Superior temporal gyrus (tissue), 1 donor: ENCODE measurements at regions not wholly inside any gene's neighbourhood (a gene's known extent, or its start where the extent isn't known, plus 50 kb on each side); places are given as distances from the start of the nearest gene placed in this dataset.

Experiments
- DNase-seq: peaks from one replicate; pipeline ENCODE4 v3.0.0-alpha.2; 2016; ENCODE audit errors: extremely low spot score

- DNase-seq, result no peak
These were observed 800.5 kb downstream of the LRFN5 start for GRCh38 chr14:42407153-42407552.

- peak; percentile 41 for DNase-seq
These were observed 784.6 kb downstream of the LRFN5 start for GRCh38 chr14:42391146-42391834.

DNA sequence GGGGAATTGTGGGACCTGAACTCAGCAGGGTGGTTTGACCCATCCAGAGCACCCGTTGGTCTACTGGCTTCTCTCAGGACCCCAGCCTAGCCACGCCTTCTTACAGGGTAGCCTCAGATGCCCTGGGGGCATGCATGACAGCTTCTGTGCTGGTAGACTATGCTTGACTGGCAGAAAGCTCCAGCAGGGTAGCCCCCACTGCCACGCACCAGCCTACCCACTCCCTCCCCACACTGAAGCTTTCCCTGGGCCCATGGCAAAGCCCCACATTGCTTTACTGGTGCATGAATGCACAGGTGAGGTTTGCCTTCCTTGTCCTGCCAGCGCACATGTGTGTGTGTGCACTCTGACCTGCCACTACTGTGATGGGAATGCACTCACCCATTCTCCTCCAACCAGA, 772.2 kb downstream of the LRFN5 start:
- no peak for DNase-seq

DNA sequence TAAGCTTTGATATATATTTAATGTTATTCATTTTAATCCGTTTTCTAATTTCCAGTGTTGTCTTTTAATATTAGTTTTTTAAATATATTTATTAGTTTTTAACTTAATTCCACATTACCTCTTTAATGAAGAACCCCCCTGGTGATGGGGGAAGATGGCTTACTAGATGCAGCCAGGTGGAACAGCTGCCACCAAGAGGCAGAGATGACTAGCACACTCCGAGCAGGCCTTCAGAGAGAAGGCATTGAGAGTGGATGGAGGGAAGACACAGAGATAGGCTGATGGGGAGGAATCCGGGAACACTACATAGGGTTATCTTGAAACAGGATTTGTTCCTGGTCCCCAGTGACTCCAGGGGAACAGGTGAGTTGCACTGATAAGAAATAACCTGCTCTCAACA, 771.6 kb downstream of the LRFN5 start:
- DNase-seq, result no peak

GRCh38 chr14:42374332-42374731, 767.7 kb downstream of the LRFN5 start:
- no peak for DNase-seq

- no peak for DNase-seq
These were observed 763.4 kb downstream of the LRFN5 start for GRCh38 chr14:42370056-42370455.

- DNase-seq, result no peak
These were observed 761.6 kb downstream of the LRFN5 start for GRCh38 chr14:42368234-42368633.

- no peak for DNase-seq
These were observed 746.6 kb downstream of the LRFN5 start for GRCh38 chr14:42353315-42353714.

DNA sequence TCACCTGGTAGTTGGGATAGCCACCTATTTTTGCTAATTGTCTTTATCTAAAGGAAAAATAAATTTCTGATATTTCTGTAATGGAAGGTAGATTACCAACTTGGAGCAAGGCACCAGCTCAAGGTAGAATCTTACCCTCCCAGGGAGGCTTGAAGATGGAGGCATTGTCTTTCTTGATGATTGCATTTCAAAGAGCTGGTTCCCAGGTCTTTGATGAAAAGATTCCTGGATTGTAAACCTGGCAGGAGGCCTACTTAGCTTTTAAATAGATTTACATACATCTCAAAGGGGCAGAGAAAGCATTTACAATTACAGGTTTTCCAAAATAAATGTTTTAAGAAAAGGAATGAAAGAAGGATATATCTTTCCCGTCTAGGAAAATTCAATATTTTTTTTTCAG, 729.2 kb downstream of the LRFN5 start:
- no peak for DNase-seq

- DNase-seq, result no peak
These were observed 728.3 kb downstream of the LRFN5 start for GRCh38 chr14:42334931-42335330.

DNA sequence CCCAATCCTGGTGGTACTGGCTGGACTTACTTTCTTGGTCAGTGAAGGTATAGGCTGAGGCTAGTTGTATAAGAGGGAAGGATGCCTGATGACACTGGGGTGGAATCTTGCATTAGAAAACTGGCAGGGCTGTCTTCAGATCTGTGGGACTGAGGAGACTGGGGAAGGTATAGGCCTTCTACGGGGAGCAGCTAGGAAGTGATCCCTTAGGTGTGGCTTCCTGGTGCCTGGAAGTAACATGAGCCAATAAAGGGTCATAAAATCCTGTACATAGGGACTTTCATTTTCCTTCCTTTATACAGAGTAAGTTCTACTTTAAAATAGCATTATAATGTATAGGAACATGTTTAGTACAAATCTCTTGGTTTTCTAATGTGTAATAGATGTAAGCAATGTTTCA, 716.8 kb downstream of the LRFN5 start:
- no peak for DNase-seq

DNA sequence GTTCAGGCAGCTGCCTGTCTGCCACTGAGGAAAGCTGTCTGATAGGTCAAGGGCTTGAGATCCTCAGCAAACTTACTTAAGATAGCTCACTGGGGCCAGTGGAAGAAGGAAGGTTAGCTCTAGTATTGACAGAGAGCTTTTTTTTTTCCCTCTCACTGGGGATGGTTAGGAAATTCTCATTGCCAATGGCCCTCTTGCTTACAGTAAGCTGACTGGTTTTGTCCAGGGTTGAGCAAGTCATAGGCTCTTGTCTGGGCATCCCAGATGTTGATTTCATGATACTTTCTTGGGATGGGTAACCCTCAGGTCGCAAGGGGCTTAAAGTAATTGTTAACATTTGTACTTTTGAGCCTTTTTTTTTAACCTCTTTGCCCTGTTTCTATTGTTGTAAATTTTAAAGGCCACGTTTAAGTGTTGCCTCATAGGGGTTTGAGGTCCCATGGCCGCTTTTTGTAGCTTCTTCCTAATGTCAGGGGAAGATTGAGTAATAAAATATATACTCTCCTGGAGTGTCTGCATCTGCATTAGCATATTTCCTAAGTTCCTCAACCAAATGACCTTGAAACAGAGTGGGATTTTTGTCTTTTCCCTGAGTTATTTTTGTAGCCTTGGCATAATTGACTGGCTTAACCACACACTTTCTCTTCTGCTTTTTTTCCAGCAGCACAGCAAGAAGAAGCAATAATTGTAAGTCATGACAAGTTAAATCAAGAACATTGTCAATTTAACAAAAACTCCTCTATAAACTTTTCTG, 716.0 kb downstream of the LRFN5 start:
- no peak for DNase-seq

GRCh38 chr14:42319996-42320395, 713.3 kb downstream of the LRFN5 start:
- DNase-seq, result no peak

GRCh38 chr14:42316693-42317092, 710.0 kb downstream of the LRFN5 start:
- DNase-seq, result no peak

GRCh38 chr14:42311876-42312275, 705.2 kb downstream of the LRFN5 start:
- DNase-seq, result no peak

DNA sequence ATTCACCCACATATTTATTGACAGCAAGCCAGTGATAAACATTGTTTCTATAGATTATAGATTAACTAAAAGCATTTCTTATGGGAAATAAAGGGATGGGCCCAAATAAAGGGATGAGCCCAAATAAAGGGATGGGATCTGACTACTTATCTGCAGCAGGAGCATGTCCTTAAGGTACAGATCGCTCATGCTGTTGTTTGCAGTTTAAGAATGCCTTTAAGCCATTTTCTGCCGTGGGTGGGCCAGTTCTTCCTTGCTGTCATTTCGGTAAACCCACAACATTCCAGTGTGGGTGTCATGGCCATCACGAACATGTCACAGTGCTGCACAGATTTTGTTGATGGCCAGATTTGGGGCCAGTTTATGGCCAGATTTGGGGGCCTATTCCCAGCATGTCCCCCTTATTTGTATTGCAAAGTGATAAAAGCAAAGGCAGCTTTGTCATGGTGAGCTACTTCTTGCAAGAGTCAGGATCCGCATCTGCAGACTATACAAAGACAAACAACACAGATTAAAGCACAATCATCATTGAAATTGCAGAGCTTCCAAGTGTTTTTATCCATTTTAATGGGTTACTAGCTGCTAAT, 700.7 kb downstream of the LRFN5 start:
- no peak for DNase-seq

DNA sequence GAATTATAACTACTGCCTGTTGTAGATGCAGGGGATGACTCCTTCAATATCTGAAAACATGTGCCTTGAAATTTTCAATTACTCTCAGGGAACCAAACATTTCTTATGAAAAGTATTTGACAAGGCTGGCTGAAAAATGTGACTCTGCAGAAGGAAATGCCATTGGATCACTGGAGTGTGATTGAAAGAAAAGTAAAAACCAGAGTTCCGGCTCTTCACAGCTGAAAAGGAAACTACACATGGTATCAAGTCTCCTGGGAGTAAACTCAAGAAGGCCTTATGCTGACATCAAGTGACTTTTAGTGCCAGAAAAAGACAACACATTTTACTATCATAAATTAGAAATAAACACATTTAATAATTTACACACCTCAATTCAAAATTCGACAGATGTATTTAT, 693.0 kb downstream of the LRFN5 start:
- DNase-seq, result no peak

GRCh38 chr14:42293180-42293579, 686.5 kb downstream of the LRFN5 start:
- no peak for DNase-seq

DNA sequence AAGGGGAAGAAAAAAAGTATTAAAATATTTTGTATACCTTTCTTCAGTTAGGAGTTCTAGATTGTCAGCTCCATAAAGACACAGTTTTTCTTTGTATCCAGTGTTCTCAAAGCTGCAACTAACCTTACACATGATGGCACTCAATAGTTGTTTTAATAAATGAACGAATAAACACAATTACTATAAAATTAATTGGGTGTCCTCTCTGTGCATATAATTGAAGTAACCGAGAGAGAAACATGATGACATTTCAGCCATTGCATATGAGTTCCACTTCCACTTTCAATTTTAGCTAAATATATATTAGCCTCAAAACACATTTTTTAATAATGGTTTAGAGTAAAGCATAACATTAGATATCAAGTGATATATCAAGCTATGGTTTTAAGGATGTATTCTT, 671.2 kb downstream of the LRFN5 start:
- no peak for DNase-seq

GRCh38 chr14:42269234-42269633, 662.6 kb downstream of the LRFN5 start:
- DNase-seq, result no peak

DNA sequence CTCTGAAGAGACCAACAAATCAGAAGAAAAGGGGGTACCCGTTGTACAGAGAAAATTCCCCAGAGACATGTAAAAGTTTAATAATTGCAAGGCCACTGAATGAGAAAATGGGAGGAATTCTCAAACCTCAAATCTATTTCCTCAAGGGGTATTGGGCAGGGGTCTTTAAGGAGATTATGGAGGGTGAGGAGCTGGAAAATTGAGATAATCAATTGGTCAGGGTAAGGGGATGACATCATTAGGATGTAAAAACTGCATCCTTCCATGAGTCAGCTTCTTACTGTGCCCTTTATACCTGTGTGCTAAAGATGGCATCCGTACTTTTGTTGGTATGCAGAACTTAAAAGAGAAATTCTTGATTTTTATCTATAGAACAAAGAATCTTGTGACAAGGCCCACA, 641.5 kb downstream of the LRFN5 start:
- no peak for DNase-seq

GRCh38 chr14:42241101-42241500, 634.4 kb downstream of the LRFN5 start:
- DNase-seq, result no peak

DNA sequence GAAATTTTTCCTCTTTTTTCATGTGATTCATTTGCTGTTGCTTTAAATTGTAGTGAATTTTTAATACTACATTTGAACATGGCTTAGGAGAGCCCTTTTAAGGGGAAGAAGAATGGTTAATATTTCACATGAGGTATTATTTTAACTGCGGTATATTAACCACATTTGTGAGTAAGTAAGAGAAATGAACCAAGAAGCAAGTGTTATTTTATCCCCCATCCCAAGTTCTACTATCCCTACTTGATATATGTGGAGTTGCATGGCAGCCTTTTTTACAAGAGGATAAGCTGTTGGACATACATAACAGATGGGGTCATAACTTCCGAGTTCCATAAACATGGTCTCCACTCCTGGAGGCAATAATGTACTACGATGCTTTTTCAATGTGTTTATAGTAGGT, 623.3 kb downstream of the LRFN5 start:
- no peak for DNase-seq
